Choroid plexus epithelial cell (primary cell): ENCODE measurements at regions not wholly inside any gene's neighbourhood (a gene's known extent, or its start where the extent isn't known, plus 50 kb on each side); places are given as distances from the start of the nearest gene placed in this dataset.

Experiments
- DNase-seq: peaks from one replicate; pipeline ENCODE4 v3.0.0-alpha.2; 2010; ENCODE audit warnings: low read depth
- H3K4me3 ChIP-seq: 2 replicates; pipeline ENCODE4 v1.5.1; 2011; ENCODE audit warnings: low read depth, mild to moderate bottlenecking, control low read depth, low read length, moderate library complexity
- CTCF ChIP-seq: conservative IDR thresholded peaks from 2 replicates; pipeline ENCODE4 v1.5.1; 2011; ENCODE audit warnings: low read depth, mild to moderate bottlenecking, control low read depth, inconsistent platforms, low read length, moderate library complexity

DNA sequence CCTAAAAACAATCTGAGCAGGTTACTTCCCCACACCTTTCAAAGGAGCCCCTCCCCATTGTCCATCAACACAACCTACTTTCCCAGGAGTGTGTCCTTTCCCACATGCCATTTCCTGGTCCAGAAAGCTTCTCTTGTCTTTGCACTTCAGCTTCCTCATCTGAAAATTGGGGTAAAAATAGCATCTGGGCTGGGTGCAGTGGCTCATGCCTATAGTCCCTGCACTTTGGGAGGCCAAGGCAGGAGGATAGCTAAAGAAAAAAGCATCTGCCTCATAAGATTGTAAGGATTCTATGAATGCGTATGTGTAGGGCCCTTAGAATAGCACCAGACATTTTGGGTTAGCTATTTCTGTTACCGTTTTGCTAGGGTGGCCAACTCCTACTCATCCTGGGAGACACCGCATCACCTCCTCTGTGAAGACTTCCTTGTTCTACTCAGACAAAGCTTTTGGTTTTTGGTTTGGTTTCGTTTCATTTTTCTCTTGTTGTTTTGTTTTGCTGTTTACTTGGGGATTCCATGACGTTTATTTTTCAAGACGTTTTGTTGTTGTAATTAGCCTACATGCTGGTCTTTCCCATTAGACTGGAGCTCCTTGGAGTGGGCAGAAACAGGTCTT, 224.4 kb upstream of the TLE3 start:
- no peak overlapping the region for H3K4me3 ChIP-seq

GRCh38 chr15:70321172-70321819, 223.6 kb upstream of the TLE3 start:
- H3K4me3 ChIP-seq, result no peak overlapping the region
- no peak for TF ChIP-seq CTCF
- no peak for DNase-seq

More for the DNA sequence above, 224.4 kb upstream of the TLE3 start:
- no peak for DNase-seq
- TF ChIP-seq CTCF, result no peak

- no peak for DNase-seq
- no peak for TF ChIP-seq CTCF
- no peak overlapping the region for H3K4me3 ChIP-seq
These were observed 222.8 kb upstream of the TLE3 start for GRCh38 chr15:70320482-70320881.

DNA sequence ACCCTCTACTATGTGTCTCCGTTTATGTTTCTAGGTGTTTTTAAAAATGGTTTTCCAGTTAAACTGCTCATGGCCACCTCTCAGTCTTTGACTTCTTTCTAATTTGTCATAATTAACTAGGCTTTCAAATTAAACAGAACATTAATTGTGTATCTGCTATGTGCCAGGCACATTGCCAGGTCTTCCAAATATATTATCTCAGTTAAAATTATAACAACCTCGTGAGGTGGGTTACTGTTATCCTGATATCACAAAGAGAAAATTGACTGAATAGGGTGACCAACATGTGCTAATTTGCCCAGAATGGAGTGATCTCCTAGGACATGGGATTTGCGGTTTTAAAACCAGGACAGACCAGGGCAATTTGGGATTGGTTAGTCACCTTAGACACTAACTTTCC, 222.4 kb upstream of the TLE3 start:
- TF ChIP-seq CTCF, result no peak
- no peak overlapping the region for H3K4me3 ChIP-seq
- no peak for DNase-seq

DNA sequence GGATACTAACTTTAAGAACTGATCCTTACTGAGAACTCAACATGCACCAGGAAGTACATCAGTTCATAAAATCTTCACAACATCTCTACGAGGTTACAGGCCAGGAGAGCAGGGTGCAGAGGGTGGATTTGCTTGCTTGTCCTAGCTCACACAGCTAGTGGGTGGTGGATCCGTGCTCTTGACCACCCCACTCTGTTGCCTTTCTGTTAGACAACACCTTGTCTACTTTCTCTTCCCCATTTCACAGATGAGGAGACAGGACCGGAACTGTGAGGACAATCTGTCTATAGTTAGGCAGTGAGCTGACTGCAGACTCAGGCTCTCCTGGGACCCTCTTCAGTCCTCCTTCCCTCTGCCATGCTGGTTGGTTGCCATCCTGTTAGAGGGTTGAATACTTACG, 221.7 kb upstream of the TLE3 start:
- no peak for DNase-seq
- H3K4me3 ChIP-seq, result no peak overlapping the region
- TF ChIP-seq CTCF, result no peak

GRCh38 chr15:70318594-70319465, 221.1 kb upstream of the TLE3 start:
- H3K4me3 ChIP-seq, result no peak overlapping the region
- no peak for TF ChIP-seq CTCF
- DNase-seq, result peak; percentile 91
